ENCODE measurements at regions not wholly inside any gene's neighbourhood (a gene's known extent, or its start where the extent isn't known, plus 50 kb on each side); places are given as distances from the start of the nearest gene placed in this dataset.
"Not testable (repeated sequence)": the region's sequence is repeated elsewhere in the genome, so short reads cannot be mapped to it uniquely, and the experiment has no call there.

GRCh38 chr21:38115870-38116269 lies 140.9 kb upstream of the KCNJ15 start:
- H3K4me3 ChIP-seq: no peak overlapping the region
- no peaks in the 10 kb centered on the region for H3K4me1 ChIP-seq
- no peaks in the 10 kb centered on the region for H3K27me3 ChIP-seq (ENCODE audit: low read depth)
- no peak for TF ChIP-seq CTCF (IDR thresholded peaks at IDR 0.05; ENCODE audit: borderline replicate concordance)
- no peak overlapping the region for H3K27ac ChIP-seq (replicated peaks)
- no peak for DNase-seq
- intact Hi-C loops (cut with micrococcal nuclease): no loop called here
- no peaks in the 10 kb centered on the region for H3K9me3 ChIP-seq (replicated peaks)
- H3K36me3 ChIP-seq: no peaks in the 10 kb centered on the region

- Histone ChIP-seq H3K9me3 (replicated peaks) (no peaks in the 10 kb centered on the region), H3K4me1 (no peaks in the 10 kb centered on the region), H3K4me3 (no peak overlapping the region), H3K27me3 (ENCODE audit: low read depth) (no peaks in the 10 kb centered on the region), H3K27ac (replicated peaks) (no peak overlapping the region), H3K36me3 (no peaks in the 10 kb centered on the region)
- no peak for TF ChIP-seq CTCF (IDR thresholded peaks at IDR 0.05; ENCODE audit: borderline replicate concordance)
- intact Hi-C loops (cut with micrococcal nuclease): loop anchor here (10.0 kb wide), 1 partner anchor 415 kb away; no protein-coding TSS in a partner anchor
- DNase-seq: no peak
Measured at GRCh38 chr21:38119793-38120192, 137.0 kb upstream of the KCNJ15 start.

- not testable (repeated sequence) for H3K4me1 ChIP-seq; H3K27me3 ChIP-seq (ENCODE audit: low read depth); H3K4me3 ChIP-seq; DNase-seq; H3K27ac ChIP-seq (replicated peaks); H3K9me3 ChIP-seq (replicated peaks); H3K36me3 ChIP-seq
- intact Hi-C loops (cut with micrococcal nuclease): loop anchor here (10.0 kb wide), 1 partner anchor 416 kb away; no protein-coding TSS in a partner anchor
Measured at GRCh38 chr21:38120679-38120983, 136.2 kb upstream of the KCNJ15 start.

GRCh38 chr21:38120984-38121855 lies 135.6 kb upstream of the KCNJ15 start:
- Histone ChIP-seq H3K4me1 (no peaks in the 10 kb centered on the region), H3K36me3 (no peaks in the 10 kb centered on the region), H3K9me3 (replicated peaks) (no peaks in the 10 kb centered on the region), H3K27ac (replicated peaks) (no peak overlapping the region), H3K4me3 (no peak overlapping the region), H3K27me3 (ENCODE audit: low read depth) (no peaks in the 10 kb centered on the region)
- intact Hi-C loops (cut with micrococcal nuclease): loop anchor here (10.0 kb wide), 1 partner anchor 416 kb away; no protein-coding TSS in a partner anchor
- no peak for DNase-seq
- TF ChIP-seq CTCF (IDR thresholded peaks at IDR 0.05; ENCODE audit: borderline replicate concordance): no peak

- H3K9me3 ChIP-seq (replicated peaks): no peaks in the 10 kb centered on the region
- DNase-seq: no peak
- H3K36me3 ChIP-seq: no peaks in the 10 kb centered on the region
- H3K27ac ChIP-seq (replicated peaks): no peak overlapping the region
- TF ChIP-seq CTCF (IDR thresholded peaks at IDR 0.05; ENCODE audit: borderline replicate concordance): no peak
- intact Hi-C loops (cut with micrococcal nuclease): loop anchor here (10.0 kb wide), 1 partner anchor 417 kb away; no protein-coding TSS in a partner anchor
- H3K4me3 ChIP-seq: no peak overlapping the region
- no peaks in the 10 kb centered on the region for H3K4me1 ChIP-seq
- H3K27me3 ChIP-seq (ENCODE audit: low read depth): no peaks in the 10 kb centered on the region
Measured at GRCh38 chr21:38121888-38122720, 134.7 kb upstream of the KCNJ15 start.

Measured in left ventricle myocardium inferior (tissue), 1 donor.